ENCODE measurements at regions not wholly inside any gene's neighbourhood (a gene's known extent, or its start where the extent isn't known, plus 50 kb on each side); places are given as distances from the start of the nearest gene placed in this dataset.
"Not testable (repeated sequence)": the region's sequence is repeated elsewhere in the genome, so short reads cannot be mapped to it uniquely, and the experiment has no call there.

DNA sequence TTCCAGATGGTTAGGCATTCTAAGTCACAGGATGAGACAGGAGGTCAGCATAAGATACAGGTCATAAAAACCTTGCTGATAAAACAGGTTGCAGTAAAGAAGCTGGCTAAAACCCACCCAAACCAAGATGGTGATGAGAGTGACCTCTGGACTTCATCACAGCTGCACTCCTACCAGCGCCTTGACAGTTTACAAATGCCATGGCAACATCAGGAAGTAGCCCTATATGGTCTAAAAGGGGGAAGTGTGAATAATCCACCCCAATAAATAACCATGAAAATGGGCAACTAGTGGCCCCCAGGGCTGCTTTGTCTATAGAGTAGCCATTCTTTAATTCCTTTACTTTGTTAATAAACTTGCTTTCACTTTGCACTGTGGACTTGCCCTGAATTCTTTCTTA lies 1448.4 kb downstream of the KCNT2 start:
- DNase-seq: not testable (repeated sequence)

- no peak for DNase-seq
Observed at GRCh38 chr1:195158091-195158490, 1450.1 kb downstream of the KCNT2 start.

GRCh38 chr1:195153107-195153506 lies 1455.1 kb downstream of the KCNT2 start:
- no peak for DNase-seq

- DNase-seq: no peak
Observed at GRCh38 chr1:195150768-195151167, 1457.5 kb downstream of the KCNT2 start.

- no peak for DNase-seq
Observed at GRCh38 chr1:195141294-195141693, 1466.9 kb downstream of the KCNT2 start.

- no peak for DNase-seq
Observed at GRCh38 chr1:195130598-195130997, 1477.6 kb downstream of the KCNT2 start.

DNA sequence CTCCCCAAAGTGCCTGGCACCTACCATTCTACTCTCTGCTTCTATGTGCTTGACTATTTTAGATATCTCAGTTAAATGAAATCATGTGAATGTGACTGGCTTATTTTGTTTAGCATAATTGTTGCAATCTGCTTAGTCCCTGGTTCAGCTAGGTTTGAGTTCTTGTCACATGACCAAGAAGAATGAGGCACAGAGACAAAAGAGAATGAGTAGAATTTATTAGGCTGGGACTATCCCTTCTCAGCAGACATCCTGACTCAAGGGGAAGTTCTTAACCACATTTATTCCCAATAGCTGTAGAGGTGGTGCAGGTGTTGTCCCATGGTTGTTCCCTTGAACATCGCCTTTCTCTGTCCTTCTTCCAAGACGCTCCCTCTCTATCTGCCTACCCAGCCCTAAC lies 1485.7 kb downstream of the KCNT2 start:
- DNase-seq: no peak

DNA sequence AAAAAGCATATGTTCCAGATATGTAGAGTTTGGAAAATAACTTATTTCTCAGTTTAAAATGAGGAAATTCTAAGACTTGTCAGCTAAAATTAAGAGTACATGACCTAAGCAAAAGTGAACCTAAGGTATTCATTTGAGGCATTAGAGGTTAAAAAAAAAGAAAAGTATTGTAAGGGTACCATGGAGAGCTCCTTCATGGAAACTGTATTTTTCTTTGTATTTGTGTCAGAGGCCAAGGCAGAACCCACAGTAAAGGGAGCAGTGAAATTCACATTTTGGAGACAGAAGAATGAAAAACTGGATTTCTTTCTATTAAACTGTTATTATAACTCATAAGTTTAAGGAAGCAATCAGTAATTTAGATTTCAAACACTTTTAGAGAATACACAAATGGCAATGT lies 1494.8 kb downstream of the KCNT2 start:
- no peak for DNase-seq

GRCh38 chr1:195105773-195106172 lies 1502.5 kb downstream of the KCNT2 start:
- no peak for DNase-seq

DNA sequence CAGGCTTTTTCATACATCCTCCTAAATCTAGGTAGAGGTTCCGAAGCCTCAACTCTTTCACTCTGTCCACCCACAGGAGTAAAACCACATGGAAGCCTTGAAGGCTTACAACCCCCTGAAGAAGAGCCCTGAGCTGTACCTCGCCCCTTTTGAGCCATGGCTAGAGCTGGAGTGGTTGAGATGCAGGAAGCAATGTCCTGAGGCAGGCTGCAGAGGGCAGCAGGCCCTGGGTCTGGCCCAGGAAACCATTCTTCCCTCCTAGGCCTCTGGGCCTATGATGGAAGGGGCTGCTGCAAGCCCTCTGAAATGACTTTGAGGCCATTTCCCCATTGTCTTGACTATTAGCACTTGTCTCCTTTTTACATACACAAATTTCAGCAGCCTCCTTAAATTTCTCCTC lies 1503.0 kb downstream of the KCNT2 start:
- DNase-seq: no peak

GRCh38 chr1:195097316-195097715 lies 1510.9 kb downstream of the KCNT2 start:
- DNase-seq: no peak

GRCh38 chr1:195096051-195096521 lies 1512.2 kb downstream of the KCNT2 start:
- no peak for DNase-seq

GRCh38 chr1:195085196-195085595 lies 1523.0 kb downstream of the KCNT2 start:
- DNase-seq: no peak

- DNase-seq: peak; percentile 31
Observed at GRCh38 chr1:195082183-195082582, 1526.1 kb downstream of the KCNT2 start.

- DNase-seq: no peak
Observed at GRCh38 chr1:195076682-195077081, 1531.6 kb downstream of the KCNT2 start.

DNA sequence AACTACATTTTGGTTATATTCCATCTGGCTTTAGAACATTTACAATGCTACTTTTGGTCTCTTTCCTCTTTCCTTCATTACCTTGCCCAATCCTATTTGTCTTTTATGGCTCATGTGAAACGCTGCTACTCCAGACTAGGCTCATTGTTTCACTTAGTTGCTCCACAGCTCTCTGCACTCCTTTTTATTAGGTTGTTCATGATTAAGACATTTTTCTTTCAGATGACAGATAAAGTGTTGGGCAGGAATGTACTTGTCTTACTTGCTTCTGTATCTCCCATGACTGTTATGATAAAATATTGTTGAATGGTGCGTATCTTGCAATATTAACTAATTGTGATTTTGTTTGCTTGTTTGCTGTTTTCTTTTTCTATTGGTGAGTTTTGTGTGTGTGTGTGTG lies 1532.3 kb downstream of the KCNT2 start:
- no peak for DNase-seq

- DNase-seq: no peak
Observed at GRCh38 chr1:195071461-195071860, 1536.8 kb downstream of the KCNT2 start.

DNA sequence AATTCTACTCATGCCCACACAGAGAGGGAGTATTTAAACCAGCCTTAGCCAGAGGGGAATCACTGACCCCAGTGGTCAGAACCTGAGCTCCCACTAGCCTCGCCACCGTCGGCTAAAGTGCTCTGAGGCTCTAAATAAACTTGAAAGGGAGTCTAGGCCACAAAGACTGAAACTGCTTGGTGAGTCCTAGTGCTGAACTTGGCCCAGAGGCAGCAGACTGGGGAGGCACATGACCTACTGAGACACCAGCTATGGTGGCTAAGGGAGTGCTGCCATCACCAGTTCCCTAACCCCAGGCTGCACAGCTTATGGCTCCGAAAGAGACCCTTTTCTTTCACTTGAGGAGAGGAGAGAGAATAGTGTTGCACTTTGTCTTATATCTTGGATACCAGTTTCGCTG lies 1542.8 kb downstream of the KCNT2 start:
- no peak for DNase-seq

DNA sequence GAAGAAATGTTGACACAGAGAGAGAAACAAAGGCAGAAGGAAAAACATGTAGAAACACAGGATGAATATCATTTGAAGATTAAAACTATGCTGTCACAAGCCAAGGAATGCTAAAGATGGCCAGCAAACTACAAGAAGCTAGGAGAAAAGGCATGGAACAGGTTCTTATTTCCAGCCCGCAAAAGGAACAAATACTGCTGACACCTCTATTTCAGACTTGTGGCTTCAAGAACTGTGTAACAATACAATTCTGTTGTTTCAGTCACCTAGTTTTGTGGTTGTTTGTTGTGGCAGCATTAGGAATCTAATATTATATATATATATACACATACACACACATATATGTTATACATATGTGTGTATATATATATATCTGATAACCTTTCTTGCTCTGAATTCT lies 1543.9 kb downstream of the KCNT2 start:
- no peak for DNase-seq

GRCh38 chr1:195054217-195054687 lies 1554.0 kb downstream of the KCNT2 start:
- no peak for DNase-seq

DNA sequence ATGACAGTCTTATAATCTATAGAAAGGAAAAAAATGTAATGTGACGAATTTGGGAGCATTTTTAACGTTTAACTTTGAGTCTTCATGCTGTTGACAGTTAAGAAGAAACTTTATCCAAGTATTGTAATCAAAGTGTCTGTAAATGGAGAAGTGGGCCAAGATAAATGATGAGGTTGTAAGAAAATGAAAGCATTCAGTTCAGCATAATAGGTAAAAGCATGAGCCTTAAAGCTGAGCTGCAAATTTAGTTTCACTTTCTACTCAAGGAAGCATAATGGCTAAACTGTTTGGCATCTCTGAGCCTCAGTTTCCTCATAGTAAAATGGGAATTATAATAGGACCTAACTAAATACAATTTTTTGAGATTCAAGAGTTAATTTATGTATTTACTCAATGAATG lies 1554.8 kb downstream of the KCNT2 start:
- DNase-seq: no peak

DNA sequence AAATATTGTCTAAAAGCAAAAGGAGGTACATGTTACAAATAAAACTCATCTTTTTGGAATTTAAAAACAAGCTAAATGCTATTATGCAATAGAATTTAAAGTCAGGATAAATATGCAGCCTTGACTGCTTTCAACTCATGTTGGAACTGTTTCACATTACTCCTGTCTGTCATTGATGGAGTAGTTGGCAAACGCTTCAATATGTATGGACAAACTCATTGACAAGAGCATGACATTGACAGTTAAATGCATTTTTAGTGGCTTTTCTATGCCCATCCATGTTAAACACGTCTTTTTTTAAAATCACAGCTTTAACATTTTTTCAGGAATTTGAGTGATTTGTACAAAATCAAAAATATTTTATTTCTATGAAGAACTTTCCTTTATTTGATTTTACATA lies 1560.5 kb downstream of the KCNT2 start:
- DNase-seq: no peak

DNA sequence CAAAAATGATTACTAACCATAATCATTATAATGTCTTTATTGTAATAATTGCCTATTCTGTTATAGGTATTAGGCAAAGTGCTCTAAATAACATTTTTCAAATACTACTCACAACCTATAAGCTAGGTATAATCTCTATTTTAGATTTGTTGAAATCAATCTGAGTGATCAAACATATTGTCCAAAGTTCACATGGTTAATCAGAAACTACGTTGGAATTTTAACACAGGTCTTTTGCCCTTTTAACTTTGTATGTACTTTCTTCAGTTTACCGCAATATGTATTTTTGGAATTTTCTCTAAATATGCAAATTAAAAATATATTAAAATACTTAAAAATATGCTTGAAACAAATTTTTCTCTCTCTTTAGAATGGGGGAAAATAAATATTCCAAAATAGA lies 1563.2 kb downstream of the KCNT2 start:
- no peak for DNase-seq

DNA sequence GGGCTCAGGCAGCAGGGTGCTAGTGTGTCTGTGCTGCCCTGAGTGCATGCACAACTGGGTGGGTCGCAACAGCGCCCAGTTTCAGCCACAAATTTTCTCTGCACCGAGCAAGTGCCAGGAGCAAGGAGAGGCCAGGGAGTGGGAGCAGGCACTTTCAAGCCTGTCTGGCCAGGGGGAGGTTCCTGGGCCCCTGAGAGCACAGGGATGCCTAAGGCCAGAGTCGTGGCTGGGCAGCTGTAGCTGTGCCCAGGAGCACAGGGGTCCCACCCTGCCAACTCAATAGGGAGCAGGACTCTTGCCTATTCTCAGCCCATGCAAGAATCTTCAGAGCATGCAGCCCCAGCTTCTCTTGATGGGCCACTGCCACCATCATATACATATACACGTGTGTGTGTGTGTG lies 1577.4 kb downstream of the KCNT2 start:
- DNase-seq: no peak

GRCh38 chr1:195026792-195027191 lies 1581.4 kb downstream of the KCNT2 start:
- no peak for DNase-seq

DNA sequence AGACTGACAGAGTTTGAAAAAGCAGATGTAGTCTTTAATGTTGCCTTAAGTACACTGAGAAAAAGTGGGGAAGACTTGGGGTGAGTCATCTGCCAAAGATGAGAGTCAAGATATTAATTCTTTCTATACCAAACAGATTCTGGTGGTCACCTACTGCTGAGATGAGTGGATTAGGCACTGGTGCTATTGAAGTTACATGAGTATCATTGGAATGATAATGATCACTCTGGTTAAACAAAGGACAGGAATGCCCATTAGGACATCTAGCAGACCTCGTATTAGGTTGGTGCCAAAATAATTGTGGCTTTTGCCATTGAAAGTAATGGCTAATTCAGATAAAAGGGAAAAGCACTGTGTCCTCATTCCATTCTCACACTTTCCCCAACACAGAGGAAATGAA lies 1588.9 kb downstream of the KCNT2 start:
- DNase-seq: peak; percentile 55

All from fibroblast of upper back skin (primary cell).